ENCODE measurements at regions not wholly inside any gene's neighbourhood (a gene's known extent, or its start where the extent isn't known, plus 50 kb on each side); places are given as distances from the start of the nearest gene placed in this dataset.
"Not testable (repeated sequence)": the region's sequence is repeated elsewhere in the genome, so short reads cannot be mapped to it uniquely, and the experiment has no call there.

DNA sequence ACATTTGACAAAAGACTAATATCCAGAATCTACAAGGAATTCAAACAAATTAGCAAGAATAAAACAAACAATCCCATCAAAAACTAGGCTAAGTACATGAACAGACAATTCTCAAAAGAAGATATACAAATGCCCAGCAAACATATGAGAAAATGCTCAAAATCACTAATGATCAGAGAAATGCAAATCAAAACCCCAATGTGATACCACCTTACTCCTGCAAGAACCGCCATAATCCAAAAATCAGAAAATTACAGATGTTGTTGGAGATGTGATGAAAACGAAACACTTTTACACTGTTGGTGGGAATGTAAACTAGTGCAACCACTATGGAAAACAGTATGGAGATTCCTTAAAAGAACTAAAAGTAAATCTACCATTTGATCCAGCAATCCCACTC is 79.4 kb downstream of the SNTN start:
- H3K36me3 ChIP-seq: no peaks in the 10 kb centered on the region
- intact Hi-C loops (cut with DNase I): no loop called here
- no peak for DNase-seq
- H3K4me1 ChIP-seq: no peaks in the 10 kb centered on the region
- no peak overlapping the region for H3K4me3 ChIP-seq
- TF ChIP-seq CTCF (IDR thresholded peaks at IDR 0.05): no peak
- ATAC-seq: no peak
- no peaks in the 10 kb centered on the region for H3K9me3 ChIP-seq
- H3K27me3 ChIP-seq: no peaks in the 10 kb centered on the region
- no peak overlapping the region for H3K27ac ChIP-seq

- intact Hi-C loops (cut with DNase I); H3K4me3 ChIP-seq; DNase-seq; H3K4me1 ChIP-seq; H3K27me3 ChIP-seq; H3K9me3 ChIP-seq; H3K27ac ChIP-seq; H3K36me3 ChIP-seq; ATAC-seq: not testable (repeated sequence)
These were observed 80.8 kb downstream of the SNTN start for GRCh38 chr3:63733278-63733677.

GRCh38 chr3:63734632-63735031 is 82.2 kb downstream of the SNTN start:
- H3K27ac ChIP-seq; H3K27me3 ChIP-seq; intact Hi-C loops (cut with DNase I); H3K4me3 ChIP-seq; H3K36me3 ChIP-seq; ATAC-seq; DNase-seq; H3K4me1 ChIP-seq; H3K9me3 ChIP-seq: not testable (repeated sequence)

GRCh38 chr3:63736757-63737156 is 82.3 kb upstream of the C3orf49 start:
- H3K4me1 ChIP-seq; DNase-seq; H3K27me3 ChIP-seq; H3K9me3 ChIP-seq; H3K36me3 ChIP-seq; ATAC-seq; H3K27ac ChIP-seq; H3K4me3 ChIP-seq; intact Hi-C loops (cut with DNase I): not testable (repeated sequence)

DNA sequence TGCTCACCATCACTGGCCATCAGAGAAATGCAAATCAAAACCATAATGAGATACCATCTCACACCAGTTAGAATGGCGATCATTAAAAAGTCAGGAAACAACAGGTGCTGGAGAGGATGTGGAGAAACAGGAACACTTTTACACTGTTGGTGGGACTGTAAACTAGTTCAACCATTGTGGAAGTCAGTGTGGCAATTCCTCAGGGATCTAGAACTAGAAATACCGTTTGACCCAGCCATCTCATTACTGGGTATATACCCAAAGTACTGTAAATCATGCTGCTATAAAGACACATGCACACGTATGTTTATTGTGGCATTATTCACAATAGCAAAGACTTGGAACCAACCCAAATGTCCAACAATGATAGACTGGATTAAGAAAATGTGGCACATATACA is 80.5 kb upstream of the C3orf49 start:
- H3K9me3 ChIP-seq; H3K27ac ChIP-seq; intact Hi-C loops (cut with DNase I); DNase-seq; ATAC-seq; H3K36me3 ChIP-seq; H3K4me3 ChIP-seq; H3K4me1 ChIP-seq; H3K27me3 ChIP-seq: not testable (repeated sequence)

DNA sequence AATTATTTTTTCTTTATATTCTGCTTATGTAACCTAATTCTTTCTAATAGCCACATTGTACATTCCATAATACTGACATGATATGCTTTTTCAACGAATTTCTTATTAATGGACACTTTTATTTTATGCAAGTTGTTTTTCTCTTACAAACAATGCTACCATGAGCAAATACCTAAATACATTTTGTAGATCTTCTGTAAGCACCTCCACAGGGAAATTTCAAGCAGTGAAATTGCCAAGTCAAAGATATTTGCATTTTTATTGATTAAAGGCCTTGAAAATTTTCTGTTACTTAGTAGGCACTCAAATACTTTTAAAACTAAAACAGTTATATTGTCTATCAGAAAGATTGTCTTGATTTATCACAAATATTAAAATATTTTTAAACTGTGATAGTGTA is 79.6 kb upstream of the C3orf49 start:
- ATAC-seq (no peak), DNase-seq (no peak)
- H3K27me3 ChIP-seq: no peaks in the 10 kb centered on the region
- H3K4me1 ChIP-seq: no peaks in the 10 kb centered on the region
- H3K4me3 ChIP-seq: no peak overlapping the region
- no peak for TF ChIP-seq CTCF (IDR thresholded peaks at IDR 0.05)
- intact Hi-C loops (cut with DNase I): no loop called here
- H3K27ac ChIP-seq: no peak overlapping the region
- H3K9me3 ChIP-seq: no peaks in the 10 kb centered on the region
- H3K36me3 ChIP-seq: no peaks in the 10 kb centered on the region

- Histone ChIP-seq H3K4me1 (no peaks in the 10 kb centered on the region), H3K4me3 (no peak overlapping the region), H3K36me3 (no peaks in the 10 kb centered on the region), H3K27ac (no peak overlapping the region), H3K27me3 (no peaks in the 10 kb centered on the region), H3K9me3 (no peaks in the 10 kb centered on the region)
- no peak for DNase-seq
- TF ChIP-seq CTCF (IDR thresholded peaks at IDR 0.05): no peak
- ATAC-seq: no peak
- intact Hi-C loops (cut with DNase I): no loop called here
These were observed 79.0 kb upstream of the C3orf49 start for GRCh38 chr3:63740116-63740515.

- DNase-seq; intact Hi-C loops (cut with DNase I); H3K27ac ChIP-seq; H3K4me1 ChIP-seq; ATAC-seq; H3K9me3 ChIP-seq; H3K4me3 ChIP-seq; H3K36me3 ChIP-seq; H3K27me3 ChIP-seq: not testable (repeated sequence)
These were observed 74.4 kb upstream of the C3orf49 start for GRCh38 chr3:63744693-63745092.
